Esophagus squamous epithelium (tissue), 5 donors: ENCODE measurements at regions not wholly inside any gene's neighbourhood (a gene's known extent, or its start where the extent isn't known, plus 50 kb on each side); places are given as distances from the start of the nearest gene placed in this dataset.

Experiments
- DNase-seq: peaks from one replicate; lab custom pipeline; 2025; lab: John Stamatoyannopoulos, UW
- H3K27ac ChIP-seq, 4 donors: fragments of 200-600 bp; sonication (generic); one replicate each; pipeline ENCODE4 v1.5.1; 2016 to 2019; ENCODE audit warnings: mild to moderate bottlenecking in 1 of 4
- H3K27me3 ChIP-seq, 4 donors: fragments of 200-600 bp; sonication (generic); 1 replicate in 3 of 4; 2 replicates in 1 of 4; pipeline versions ENCODE4 v1.5.1 to v1.6.0; 2017 to 2021; ENCODE audit warnings: antibody characterized with exemption in 1 of 4
- H3K36me3 ChIP-seq, 3 donors: fragments of 200-600 bp; sonication (generic); one replicate each; pipeline ENCODE4 v1.5.1; 2016 to 2019
- H3K4me1 ChIP-seq, 3 donors: fragments of 200-600 bp; sonication (generic); one replicate each; pipeline ENCODE4 v1.5.1; 2017 to 2019
- H3K4me3 ChIP-seq, 4 donors: fragments of 200-600 bp; sonication (generic); 1 replicate in 3 of 4; 2 replicates in 1 of 4; pipeline ENCODE4 v1.5.1; 2016 to 2019; ENCODE audit warnings: mild to moderate bottlenecking in 2 of 4, moderate library complexity in 1 of 4
- H3K9me3 ChIP-seq, 3 donors: fragments of 200-600 bp; sonication (generic); one replicate each; pipeline ENCODE4 v1.5.1; 2016 to 2019
- CTCF ChIP-seq, 6 experiments: fragments of 450-650 bp in 4 of 6; fragments of 200-600 bp in 2 of 6; sonication (generic) in 2 of 6; IDR thresholded peaks; one replicate each; pipeline ENCODE4 v1.5.1; 2016 to 2019; ENCODE audit warnings: antibody characterized with exemption in 6 of 6, mild to moderate bottlenecking in 4 of 6, moderate library complexity in 4 of 6
- POLR2A ChIP-seq, 4 donors: fragments of 450-650 bp; IDR thresholded peaks; one replicate each; pipeline ENCODE4 v1.6.1; 2017; ENCODE audit warnings: antibody characterized with exemption in 4 of 4, mild to moderate bottlenecking in 4 of 4, moderate library complexity in 3 of 4
- WGBS, 2 donors: methylation state at CpG; one replicate each; pipeline ENCODE4 v1.1.5; 2018; 5-methylcytosine and 5-hydroxymethylcytosine counted together
- intact Hi-C: fragments of 100-400 bp; cut with DNase I; formaldehyde crosslinking; loops from one replicate; pipeline ENCODE4 v1.15.0; 2022
- donor health status: DM: yes; HTN: yes; CAD: no.

GRCh38 chr1:24253571-24253970, 65.6 kb upstream of the GRHL3 start:
- Histone ChIP-seq H3K4me3 (no peak overlapping the region), H3K9me3 (no peaks in the 10 kb centered on the region), H3K27me3 (no peaks in the 10 kb centered on the region), H3K27ac (no peak overlapping the region), H3K4me1 (no peaks in the 10 kb centered on the region), H3K36me3 (no peaks in the 10 kb centered on the region)
- TF ChIP-seq CTCF (IDR thresholded peaks at IDR 0.05): no peak
- TF ChIP-seq POLR2A (IDR thresholded peaks at IDR 0.05): no peak
- no peak for DNase-seq
- 87 to 95% methylated on average over 2 to 6 of the region's 6 CpGs for WGBS, 2 donors
- intact Hi-C loops: no loop called here

- 84 to 96% methylated on average over 2 of the region's 2 CpGs for WGBS, 2 donors
- intact Hi-C loops: no loop called here
- no peak overlapping the region for H3K4me3 ChIP-seq
Observed at GRCh38 chr1:24252185-24252780, 65.2 kb upstream of the IFNLR1 start.

GRCh38 chr1:24251501-24251900, 64.4 kb upstream of the IFNLR1 start:
- Histone ChIP-seq H3K9me3 (no peaks in the 10 kb centered on the region), H3K4me3 (no peak overlapping the region), H3K36me3 (no peaks in the 10 kb centered on the region), H3K4me1 (no peaks in the 10 kb centered on the region), H3K27me3 (no peaks in the 10 kb centered on the region), H3K27ac (no peak overlapping the region)
- DNase-seq: no peak
- WGBS, 2 donors: 86 to 92% methylated on average over 2 of the region's 2 CpGs
- TF ChIP-seq CTCF (IDR thresholded peaks at IDR 0.05): no peak
- TF ChIP-seq POLR2A (IDR thresholded peaks at IDR 0.05): no peak
- intact Hi-C loops: no loop called here

More at GRCh38 chr1:24252185-24252780, 65.2 kb upstream of the IFNLR1 start:
- TF ChIP-seq POLR2A (IDR thresholded peaks at IDR 0.05) (no peak), CTCF (IDR thresholded peaks at IDR 0.05) (no peak)
- DNase-seq: no peak
- no peaks in the 10 kb centered on the region for H3K36me3 ChIP-seq
- H3K27me3 ChIP-seq: no peaks in the 10 kb centered on the region
- H3K4me1 ChIP-seq: no peaks in the 10 kb centered on the region
- H3K9me3 ChIP-seq: no peaks in the 10 kb centered on the region
- H3K27ac ChIP-seq: no peak overlapping the region

GRCh38 chr1:24250791-24251190, 63.7 kb upstream of the IFNLR1 start:
- no peak overlapping the region for H3K4me3 ChIP-seq
- no peak for DNase-seq
- no peaks in the 10 kb centered on the region for H3K27me3 ChIP-seq
- no peaks in the 10 kb centered on the region for H3K9me3 ChIP-seq
- no peak overlapping the region for H3K27ac ChIP-seq
- H3K4me1 ChIP-seq: no peaks in the 10 kb centered on the region
- no peaks in the 10 kb centered on the region for H3K36me3 ChIP-seq
- WGBS, 2 donors: 87 to 95% methylated on average over 2 of the region's 2 CpGs
- TF ChIP-seq CTCF (IDR thresholded peaks at IDR 0.05) (no peak), POLR2A (IDR thresholded peaks at IDR 0.05) (no peak)
- intact Hi-C loops: no loop called here

- intact Hi-C loops: no loop called here
- no peak overlapping the region for H3K4me3 ChIP-seq
- no peaks in the 10 kb centered on the region for H3K27me3 ChIP-seq
- no peaks in the 10 kb centered on the region for H3K4me1 ChIP-seq
- 83 to 93% methylated on average over 2 of the region's 2 CpGs for WGBS, 2 donors
- DNase-seq: no peak
- H3K27ac ChIP-seq: no peak overlapping the region
- no peaks in the 10 kb centered on the region for H3K9me3 ChIP-seq
- H3K36me3 ChIP-seq: no peaks in the 10 kb centered on the region
- TF ChIP-seq POLR2A (IDR thresholded peaks at IDR 0.05) (no peak), CTCF (IDR thresholded peaks at IDR 0.05) (no peak)
Observed at GRCh38 chr1:24250224-24250623, 63.1 kb upstream of the IFNLR1 start.
